ENCODE measurements at regions not wholly inside any gene's neighbourhood (a gene's known extent, or its start where the extent isn't known, plus 50 kb on each side); places are given as distances from the start of the nearest gene placed in this dataset.

DNA sequence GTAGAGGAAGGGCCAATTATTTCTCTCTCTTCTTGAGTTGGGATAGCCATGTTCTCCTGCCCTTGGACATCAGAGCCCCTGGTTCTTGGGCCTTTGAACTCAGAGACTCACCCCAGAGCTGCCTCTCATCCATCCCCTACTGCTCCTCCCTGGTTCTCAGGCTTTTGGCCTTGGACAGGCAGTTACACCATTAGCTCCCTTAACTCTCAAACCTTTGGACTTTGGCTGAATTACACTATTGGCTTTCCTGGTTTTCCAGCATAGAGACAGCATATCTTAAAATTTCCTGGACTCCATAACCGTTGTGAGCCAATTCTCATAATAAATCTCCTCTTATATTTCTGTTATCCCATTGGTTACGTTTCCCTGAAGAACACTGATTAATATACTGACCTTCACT lies 63.7 kb upstream of the CHL1 start:
- Histone ChIP-seq H3K27ac (ENCODE audit: extremely low read depth, low read depth, low read length) (no peak overlapping the region), H3K9ac (ENCODE audit: insufficient read depth in 1 of 2, low read depth in 2 of 2, low read length in 2 of 2) (no peak overlapping the region), H3K9me1 (ENCODE audit: control insufficient read depth, insufficient read depth, low read length) (no peaks in the 10 kb centered on the region), H3K4me2 (ENCODE audit: insufficient read depth, low read length) (no peak overlapping the region), H3K4me1 (replicated peaks in 1 of 2; ENCODE audit: control insufficient read depth in 2 of 2, insufficient read depth in 2 of 2, low read length in 2 of 2) (no peaks in the 10 kb centered on the region), H3K9me3 (replicated peaks; ENCODE audit: control insufficient read depth, insufficient read depth, low read depth, low read length) (peaks cover 3% of the 10 kb centered on the region), H4K20me1 (replicated peaks; ENCODE audit: control insufficient read depth, insufficient read depth, low read length) (no peaks in the 10 kb centered on the region), H2AFZ (ENCODE audit: low read depth, low read length) (no peak overlapping the region), H3K27me3 (ENCODE audit: control insufficient read depth in 2 of 2, insufficient read depth in 2 of 2, low read length in 2 of 2) (no peaks in the 10 kb centered on the region), H3K79me2 (ENCODE audit: control insufficient read depth, insufficient read depth, low read length) (no peaks in the 10 kb centered on the region), H3K4me3 (no peak overlapping the region), H3K36me3 (ENCODE audit: control insufficient read depth, insufficient read depth, low read length) (no peaks in the 10 kb centered on the region)
- FAIRE-seq (no peak), DNase-seq (ENCODE audit: extremely low read depth in 1 of 4, low spot score in 3 of 4) (no peak), ATAC-seq (no peak)
- in situ Hi-C loops (cut with MboI) = no loop called here
- WGBS (ENCODE audit: insufficient coverage, low coverage, missing lambda C conversion rate) = 2% methylated on average over 2 of the region's 2 CpGs
- ChIA-PET CTCF (ENCODE audit: low intra/inter-chr PET ratio) (no interaction called here), POLR2A (no interaction called here)
- intact Hi-C loops (cut with micrococcal nuclease) = no loop called here
- BruUV-seq (replicated peaks) = no TSS peak
- TF ChIP-seq STAT5A (IDR thresholded peaks at IDR 0.05; ENCODE audit: borderline replicate concordance, low read length) (no peak), TRIM28 (IDR thresholded peaks at IDR 0.05) (no peak), ZNF507 (tag; conservative IDR thresholded peaks at IDR 0.05) (no peak), KLF16 (IDR thresholded peaks at IDR 0.05) (no peak), KLF6 (CRISPR knock-in tag; IDR thresholded peaks at IDR 0.05; ENCODE audit: borderline replicate concordance) (no peak), TAF1 (IDR thresholded peaks at IDR 0.05; ENCODE audit: control insufficient read depth, extremely low read depth, insufficient read depth, low read length, severe bottlenecking) (no peak), ZNF57 (CRISPR knock-in tag; IDR thresholded peaks at IDR 0.05) (no peak), FOXK2 (conservative IDR thresholded peaks at IDR 0.05 in 1 of 2, IDR thresholded peaks at IDR 0.05 in 1 of 2; ENCODE audit: low read depth in 2 of 2) (no peak), ZNF384 (IDR thresholded peaks at IDR 0.05; ENCODE audit: low read depth, low read length) (no peak), JUND (IDR thresholded peaks at IDR 0.05; ENCODE audit: borderline replicate concordance, low read depth, low read length) (no peak), JUND (tag; IDR thresholded peaks at IDR 0.05; ENCODE audit: borderline replicate concordance, low read depth, low read length) (no peak)
- TF ChIP-seq, protein P1, sequence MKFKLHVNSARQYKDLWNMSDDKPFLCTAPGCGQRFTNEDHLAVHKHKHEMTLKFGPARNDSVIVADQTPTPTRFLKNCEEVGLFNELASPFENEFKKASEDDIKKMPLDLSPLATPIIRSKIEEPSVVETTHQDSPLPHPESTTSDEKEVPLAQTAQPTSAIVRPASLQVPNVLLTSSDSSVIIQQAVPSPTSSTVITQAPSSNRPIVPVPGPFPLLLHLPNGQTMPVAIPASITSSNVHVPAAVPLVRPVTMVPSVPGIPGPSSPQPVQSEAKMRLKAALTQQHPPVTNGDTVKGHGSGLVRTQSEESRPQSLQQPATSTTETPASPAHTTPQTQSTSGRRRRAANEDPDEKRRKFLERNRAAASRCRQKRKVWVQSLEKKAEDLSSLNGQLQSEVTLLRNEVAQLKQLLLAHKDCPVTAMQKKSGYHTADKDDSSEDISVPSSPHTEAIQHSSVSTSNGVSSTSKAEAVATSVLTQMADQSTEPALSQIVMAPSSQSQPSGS (CRISPR knock-in tag; IDR thresholded peaks at IDR 0.05) = no peak
- TF ChIP-seq, protein P2, sequence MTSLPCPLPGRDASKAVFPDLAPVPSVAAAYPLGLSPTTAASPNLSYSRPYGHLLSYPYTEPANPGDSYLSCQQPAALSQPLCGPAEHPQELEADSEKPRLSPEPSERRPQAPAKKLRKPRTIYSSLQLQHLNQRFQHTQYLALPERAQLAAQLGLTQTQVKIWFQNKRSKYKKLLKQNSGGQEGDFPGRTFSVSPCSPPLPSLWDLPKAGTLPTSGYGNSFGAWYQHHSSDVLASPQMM (CRISPR knock-in tag; IDR thresholded peaks at IDR 0.05) = no peak
- TF ChIP-seq, protein P3, sequence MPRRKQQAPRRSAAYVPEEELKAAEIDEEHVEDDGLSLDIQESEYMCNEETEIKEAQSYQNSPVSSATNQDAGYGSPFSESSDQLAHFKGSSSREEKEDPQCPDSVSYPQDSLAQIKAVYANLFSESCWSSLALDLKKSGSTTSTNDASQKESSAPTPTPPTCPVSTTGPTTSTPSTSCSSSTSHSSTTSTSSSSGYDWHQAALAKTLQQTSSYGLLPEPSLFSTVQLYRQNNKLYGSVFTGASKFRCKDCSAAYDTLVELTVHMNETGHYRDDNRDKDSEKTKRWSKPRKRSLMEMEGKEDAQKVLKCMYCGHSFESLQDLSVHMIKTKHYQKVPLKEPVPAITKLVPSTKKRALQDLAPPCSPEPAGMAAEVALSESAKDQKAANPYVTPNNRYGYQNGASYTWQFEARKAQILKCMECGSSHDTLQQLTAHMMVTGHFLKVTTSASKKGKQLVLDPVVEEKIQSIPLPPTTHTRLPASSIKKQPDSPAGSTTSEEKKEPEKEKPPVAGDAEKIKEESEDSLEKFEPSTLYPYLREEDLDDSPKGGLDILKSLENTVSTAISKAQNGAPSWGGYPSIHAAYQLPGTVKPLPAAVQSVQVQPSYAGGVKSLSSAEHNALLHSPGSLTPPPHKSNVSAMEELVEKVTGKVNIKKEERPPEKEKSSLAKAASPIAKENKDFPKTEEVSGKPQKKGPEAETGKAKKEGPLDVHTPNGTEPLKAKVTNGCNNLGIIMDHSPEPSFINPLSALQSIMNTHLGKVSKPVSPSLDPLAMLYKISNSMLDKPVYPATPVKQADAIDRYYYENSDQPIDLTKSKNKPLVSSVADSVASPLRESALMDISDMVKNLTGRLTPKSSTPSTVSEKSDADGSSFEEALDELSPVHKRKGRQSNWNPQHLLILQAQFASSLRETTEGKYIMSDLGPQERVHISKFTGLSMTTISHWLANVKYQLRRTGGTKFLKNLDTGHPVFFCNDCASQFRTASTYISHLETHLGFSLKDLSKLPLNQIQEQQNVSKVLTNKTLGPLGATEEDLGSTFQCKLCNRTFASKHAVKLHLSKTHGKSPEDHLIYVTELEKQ (CRISPR knock-in tag; IDR thresholded peaks at IDR 0.05) = no peak
- TF ChIP-seq, protein P4, sequence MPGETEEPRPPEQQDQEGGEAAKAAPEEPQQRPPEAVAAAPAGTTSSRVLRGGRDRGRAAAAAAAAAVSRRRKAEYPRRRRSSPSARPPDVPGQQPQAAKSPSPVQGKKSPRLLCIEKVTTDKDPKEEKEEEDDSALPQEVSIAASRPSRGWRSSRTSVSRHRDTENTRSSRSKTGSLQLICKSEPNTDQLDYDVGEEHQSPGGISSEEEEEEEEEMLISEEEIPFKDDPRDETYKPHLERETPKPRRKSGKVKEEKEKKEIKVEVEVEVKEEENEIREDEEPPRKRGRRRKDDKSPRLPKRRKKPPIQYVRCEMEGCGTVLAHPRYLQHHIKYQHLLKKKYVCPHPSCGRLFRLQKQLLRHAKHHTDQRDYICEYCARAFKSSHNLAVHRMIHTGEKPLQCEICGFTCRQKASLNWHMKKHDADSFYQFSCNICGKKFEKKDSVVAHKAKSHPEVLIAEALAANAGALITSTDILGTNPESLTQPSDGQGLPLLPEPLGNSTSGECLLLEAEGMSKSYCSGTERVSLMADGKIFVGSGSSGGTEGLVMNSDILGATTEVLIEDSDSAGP (CRISPR knock-in tag; IDR thresholded peaks at IDR 0.05) = no peak

Measured in K562 (cell line).